GM19240 (cell line): ENCODE measurements at regions not wholly inside any gene's neighbourhood (a gene's known extent, or its start where the extent isn't known, plus 50 kb on each side); places are given as distances from the start of the nearest gene placed in this dataset.
"Not testable (repeated sequence)": the region's sequence is repeated elsewhere in the genome, so short reads cannot be mapped to it uniquely, and the experiment has no call there.

ENCODE experiments used
- DNase-seq: peaks from one replicate; pipeline ENCODE4 v3.0.0; 2011; ENCODE audit warnings: low spot score; ENCODE audit not compliant: insufficient read length

DNA sequence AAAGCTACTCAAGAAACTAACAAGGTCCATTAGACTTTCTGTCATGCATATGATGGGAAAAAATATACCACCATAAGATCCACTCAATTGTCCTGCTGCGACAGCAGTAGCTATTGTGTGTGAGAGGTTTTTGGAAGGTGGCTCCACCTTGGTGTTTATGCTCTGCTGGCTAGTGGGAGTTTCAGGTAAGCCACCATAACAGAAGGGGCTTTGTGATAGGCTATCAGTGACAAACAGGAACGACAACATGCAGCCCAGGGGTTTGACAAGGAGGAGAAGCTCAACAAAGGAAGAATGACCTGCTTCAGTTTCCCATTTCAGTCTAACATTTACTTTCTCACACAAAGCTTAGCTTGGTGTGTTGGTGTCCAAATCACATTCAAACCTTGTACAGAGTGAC, 182.6 kb downstream of the ATOH1 start:
- DNase-seq = no peak

DNA sequence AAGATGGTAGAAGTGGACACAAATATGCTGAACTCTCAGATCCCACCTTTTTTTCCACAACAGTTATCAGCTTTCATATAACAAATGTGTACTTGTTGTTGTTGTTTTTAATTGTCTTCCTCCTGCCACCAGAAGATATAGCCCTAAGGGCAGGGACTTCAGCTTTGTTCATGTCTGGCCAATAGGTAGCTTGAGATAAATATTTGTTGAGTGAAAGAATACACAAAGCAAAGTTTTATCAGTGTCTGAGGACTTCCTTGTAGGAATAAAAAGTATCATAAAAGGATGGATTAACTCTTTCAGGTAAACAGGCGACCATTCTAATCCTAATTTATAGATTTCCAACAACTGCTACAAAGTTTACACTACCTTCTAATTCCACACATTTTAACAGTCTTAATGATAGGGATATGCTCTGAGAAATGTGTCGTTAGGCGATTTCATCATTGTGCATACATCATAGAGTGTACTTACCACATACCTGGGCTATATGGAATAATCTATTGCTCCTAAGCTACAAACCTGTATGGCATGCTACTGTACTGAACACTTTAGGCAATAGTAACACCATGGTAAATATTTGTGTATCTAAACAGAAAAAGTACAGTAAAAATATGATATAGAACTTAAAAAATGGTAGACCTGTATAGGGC, 186.1 kb downstream of the ATOH1 start:
- DNase-seq = no peak

DNA sequence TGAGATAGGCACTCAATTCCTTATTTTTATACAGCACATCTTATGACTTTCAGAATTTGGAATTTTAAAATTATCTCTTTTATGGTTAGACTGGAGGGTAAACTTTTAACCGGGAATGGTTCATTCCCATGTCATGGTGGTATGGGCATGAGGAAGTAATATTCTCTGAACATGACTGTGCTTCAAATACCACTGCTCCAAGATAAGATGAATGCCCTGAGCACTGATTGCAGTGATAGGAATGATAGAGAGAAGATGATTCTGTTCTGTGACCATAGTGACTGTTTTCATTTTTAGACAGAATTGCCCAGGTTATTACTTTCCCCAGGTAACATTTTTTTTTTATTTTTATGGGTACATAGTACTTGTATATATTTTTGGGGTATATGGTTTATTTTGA, 187.4 kb downstream of the ATOH1 start:
- DNase-seq = no peak

DNA sequence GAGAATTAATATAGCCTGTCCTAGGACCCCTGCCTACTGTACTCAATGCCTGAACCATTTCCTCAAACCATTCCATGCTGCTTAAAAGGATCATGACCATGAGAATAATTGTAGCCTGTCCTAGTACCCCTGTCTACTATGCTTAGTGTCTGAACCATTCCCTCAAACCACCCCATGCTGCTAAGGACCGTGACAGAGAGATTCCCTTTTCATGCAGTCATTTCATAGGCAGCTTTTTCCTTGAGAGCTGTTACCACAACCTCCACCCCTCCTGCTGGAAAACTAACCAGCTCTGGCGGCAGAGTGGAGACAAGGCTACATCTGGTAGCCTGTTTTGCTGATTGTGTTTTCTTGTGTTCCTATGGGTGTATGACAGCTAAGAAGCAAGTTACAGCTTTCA, 174.9 kb upstream of the SMARCAD1 start:
- no peak for DNase-seq

DNA sequence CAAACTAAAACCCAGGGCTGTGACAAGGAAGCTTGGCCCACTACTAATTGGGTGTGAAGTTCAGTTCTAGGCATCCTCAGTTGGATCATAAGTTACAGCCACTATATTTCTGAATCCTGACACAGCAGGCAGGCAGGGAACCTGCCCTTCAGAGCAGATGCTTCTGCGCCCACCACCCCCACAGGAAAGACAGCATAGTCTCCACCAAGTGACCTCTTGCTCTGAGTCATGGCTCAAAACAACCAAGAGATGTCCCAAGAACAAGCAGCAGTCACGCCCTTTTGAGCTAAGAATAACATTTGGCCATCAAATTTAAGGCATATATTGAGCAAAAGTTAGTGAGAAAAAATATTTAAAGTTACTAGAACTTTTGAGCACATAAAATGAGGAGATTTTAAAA, 170.7 kb upstream of the SMARCAD1 start:
- DNase-seq = peak; percentile 4

DNA sequence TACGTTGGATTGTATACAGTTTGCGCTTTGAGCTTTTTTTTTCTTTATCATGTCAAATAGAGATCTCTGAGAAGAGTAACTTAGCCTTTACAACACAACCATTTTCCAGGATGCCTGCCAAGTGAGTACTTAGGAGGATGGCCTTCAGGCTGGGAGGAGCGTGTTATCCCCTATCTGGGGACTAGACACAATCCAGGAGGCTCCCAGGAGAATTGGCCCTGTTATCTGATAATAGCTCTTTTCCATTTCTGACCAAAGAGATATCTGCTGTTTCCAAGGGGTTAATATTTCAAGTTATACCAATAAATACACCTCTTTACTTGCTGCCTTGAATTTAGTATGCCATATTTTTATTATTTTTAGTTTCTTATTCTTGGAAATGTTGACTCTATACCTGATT, 169.5 kb upstream of the SMARCAD1 start:
- no peak for DNase-seq

DNA sequence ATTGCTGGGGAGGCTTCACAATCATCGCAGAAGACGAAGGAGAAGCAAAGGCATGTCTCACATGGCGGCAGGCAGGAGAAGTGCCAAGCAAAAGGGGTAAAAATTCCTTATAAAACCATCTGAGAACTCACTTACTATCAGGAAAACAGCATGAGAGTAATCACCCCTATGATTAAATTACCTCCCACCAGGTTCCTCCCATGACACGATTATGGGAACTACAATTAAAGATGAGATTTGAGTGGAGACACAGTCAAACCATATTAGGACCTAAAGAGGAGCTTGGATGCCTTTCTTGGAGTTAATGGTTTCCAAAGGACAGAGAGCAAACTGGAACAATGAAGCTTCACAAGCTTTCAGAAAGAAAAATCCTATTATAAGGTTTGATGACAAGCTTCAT, 168.4 kb upstream of the SMARCAD1 start:
- DNase-seq = no peak

DNA sequence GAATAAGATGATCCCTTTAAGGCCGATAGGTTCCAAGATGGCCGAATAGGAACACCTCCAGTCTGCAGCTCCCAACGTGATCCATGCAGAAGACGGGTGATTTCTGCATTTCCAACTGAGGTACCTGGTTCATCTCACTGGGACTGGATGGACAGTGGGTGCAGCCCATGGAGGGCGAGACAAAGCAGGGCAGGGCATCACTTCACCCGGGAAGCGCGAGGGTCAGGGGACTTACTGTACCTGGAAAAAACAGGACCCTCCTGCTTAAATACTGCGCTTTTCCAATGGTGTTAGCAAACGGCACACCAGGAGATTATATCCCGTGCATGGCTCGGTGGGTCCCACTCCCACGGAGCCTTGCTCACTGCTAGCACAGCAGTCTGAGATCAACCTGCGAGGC, 163.2 kb upstream of the SMARCAD1 start:
- DNase-seq = not testable (repeated sequence)

DNA sequence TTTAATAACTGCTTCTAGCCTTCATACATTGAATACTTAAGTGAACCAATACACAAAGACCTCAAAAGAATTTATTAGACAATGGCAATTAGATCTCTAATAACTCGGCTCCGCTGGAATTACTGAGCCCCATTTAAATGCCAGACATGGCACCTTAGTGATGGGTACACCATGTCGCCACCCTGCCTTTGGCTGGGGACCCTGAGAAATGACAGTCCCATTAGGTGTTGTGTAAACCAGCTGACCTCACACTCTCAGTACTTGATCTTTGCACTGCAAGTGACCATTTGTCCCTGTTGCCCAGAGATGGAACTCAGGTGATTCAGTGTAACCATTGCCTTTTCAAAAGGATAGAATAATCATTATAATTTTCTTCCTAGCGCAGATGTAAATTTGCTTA, 144.6 kb upstream of the SMARCAD1 start:
- no peak for DNase-seq

DNA sequence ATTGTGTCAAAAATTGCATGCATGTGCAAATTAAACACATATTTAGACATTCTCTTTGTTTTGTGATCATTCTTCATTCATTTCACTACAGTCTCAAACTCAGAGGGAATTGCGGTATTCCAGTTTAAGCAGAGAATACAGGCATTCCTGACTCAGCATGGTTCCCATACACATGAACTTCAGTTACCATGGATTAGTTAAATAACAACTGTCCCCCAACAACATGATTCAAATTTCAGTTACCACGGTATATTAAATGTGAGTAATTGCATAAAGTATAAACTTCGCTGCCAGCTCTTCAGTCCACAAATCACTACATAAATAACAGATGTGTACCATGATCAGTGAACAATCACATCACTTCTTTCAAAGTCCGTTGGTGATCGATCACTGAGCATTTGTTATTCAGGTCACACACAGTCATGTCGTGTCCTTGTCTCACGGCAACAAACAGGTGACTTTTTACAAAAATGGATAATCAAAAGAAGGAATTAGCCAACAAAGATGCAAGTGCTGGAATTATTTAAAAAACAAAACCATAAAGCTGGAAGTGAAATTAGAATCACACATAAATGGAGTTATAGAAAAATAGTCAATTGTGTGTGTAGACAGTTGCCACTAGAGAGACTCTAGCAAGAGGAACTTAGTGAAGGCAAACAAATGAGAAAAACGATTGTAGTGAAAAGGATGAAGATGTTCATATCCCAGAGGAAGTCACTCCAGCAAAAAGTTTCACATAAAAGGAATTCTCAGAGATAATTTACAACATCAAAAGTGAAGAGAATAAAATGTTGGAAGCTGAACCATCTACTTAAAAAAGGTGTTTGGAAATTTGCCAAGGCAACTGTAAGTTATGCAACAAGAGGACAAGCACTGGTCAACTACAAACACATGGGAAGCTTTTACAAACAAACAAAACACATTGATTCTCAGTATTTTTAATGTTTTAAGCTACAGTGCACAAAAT, 138.6 kb upstream of the SMARCAD1 start:
- DNase-seq = no peak

DNA sequence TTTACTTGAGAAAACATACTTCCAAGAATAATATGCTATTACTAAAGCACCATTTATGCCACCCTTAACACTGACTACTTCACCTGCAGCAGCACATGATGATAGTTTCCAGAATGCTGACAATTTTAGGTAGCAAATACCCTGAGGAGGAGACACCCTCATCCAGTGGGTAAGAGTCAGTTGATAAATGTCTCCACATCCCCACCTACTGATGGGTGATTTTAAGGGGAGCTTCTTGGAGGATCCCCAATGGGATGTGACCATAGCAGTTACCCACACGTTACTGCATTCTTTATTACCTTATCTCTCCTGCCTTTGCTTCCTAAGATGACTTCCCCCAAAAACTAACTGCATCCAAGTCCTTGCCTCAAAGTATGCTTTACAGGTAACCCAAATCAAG, 131.2 kb upstream of the SMARCAD1 start:
- DNase-seq = no peak

DNA sequence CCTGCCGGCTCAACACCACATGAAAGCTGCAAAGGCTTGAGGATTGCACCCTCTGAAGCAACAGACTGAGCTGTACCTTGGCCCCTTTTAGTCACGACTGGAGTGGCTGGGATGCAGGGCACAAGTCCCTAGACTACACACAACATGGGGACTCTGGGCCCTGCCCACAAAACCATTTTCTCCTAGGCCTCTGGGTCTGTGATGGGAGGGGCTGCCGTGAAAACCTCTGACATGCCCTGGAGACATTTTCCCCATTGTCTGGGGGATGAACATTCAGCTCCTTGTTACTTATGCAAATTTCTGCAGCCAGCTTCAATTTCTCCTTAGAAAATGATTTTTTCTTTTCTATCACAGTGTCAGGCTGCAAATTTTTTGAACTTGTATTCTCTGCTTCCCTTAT, 123.5 kb upstream of the SMARCAD1 start:
- no peak for DNase-seq

DNA sequence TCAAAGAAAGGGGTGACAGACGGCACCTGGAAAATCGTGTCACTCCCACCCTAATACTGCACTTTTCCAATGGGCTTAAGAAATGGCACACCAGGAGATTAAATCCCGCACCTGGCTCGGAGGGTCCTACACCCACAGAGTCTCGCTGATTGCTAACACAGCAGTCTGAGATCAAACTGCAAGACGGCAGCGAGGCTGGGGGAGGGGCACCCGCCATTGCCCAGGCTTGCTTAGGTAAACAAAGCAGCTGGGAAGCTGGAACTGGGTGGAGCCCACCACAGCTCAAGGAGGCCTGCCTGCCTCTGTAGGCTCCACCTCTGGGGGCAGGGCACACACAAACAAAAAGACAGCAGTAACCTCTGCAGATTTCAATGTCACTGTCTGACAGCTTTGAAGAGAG, 108.5 kb upstream of the SMARCAD1 start:
- DNase-seq = not testable (repeated sequence)

DNA sequence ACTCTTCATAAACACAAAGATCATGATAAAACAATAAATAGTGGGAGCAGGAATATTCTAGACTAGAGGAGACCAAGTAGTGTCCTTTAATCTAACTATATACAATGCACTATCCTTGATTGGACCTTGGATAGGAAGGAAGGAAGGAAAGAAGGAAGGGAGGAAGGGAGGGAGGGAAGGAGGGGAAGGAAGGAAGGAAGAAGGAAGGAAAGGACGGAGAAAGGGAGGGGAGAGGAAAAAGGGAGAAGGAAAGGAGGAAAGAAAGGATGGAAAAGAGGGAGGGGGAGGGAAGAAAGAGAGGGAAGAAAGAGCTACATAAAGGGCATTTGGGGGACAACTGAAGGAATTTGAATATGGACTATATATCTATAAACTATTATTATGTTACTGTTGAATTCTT, 95.0 kb upstream of the SMARCAD1 start:
- DNase-seq = no peak

DNA sequence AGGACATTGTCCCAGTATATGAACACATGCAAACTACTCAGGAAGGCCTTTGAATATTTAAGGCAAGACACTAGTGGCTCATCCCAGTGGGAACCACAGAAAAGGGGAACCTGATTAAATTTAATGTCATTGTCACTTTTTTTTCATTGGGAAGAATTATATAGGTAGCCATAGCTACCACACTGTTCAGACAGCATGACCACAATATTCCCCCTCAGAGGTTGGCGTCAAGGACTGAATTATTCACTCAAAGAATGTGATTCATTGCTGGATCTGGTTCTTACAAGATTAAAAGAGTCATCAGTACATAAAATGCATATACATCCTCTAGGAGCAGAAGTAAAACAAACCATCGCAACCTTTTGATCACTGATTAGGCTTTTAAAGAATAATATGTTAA, 92.0 kb upstream of the SMARCAD1 start:
- DNase-seq = no peak

DNA sequence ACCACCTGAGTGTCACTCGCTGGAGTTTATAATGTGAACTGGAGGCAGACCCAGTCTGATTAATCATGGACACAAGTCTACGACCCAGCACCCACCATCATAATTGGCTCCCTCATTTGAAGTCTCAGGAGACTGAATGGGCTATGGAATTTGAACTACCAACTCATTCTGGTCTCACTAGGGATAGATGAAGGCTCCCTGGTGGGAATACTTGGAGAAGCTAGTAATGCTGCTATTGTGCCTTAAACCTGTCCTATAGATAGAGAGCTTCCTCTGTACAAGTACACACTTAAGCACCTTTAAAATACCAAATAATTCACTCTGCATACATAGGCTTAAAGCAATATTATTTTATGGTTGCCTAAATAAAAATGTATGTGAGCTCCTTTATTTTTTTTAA, 90.8 kb upstream of the SMARCAD1 start:
- no peak for DNase-seq

DNA sequence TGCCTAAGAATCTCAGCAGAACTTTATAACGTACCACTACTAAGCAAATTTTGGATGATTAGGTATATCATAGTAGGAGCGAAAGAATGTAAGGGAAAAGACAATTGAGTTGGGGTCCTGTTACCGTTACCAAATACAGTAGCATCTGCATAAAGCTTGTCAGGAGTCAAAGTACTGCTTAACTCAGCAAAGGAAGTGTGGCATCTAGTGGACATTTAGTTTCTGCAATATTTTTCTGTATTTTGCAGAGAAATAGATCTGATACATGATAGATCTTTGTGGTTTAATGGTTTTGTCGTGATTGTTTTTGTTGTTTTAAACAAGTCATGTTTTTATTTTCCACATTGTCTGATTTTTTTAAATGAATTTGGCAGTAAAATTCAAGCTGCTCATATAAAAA, 81.0 kb upstream of the SMARCAD1 start:
- DNase-seq = no peak

DNA sequence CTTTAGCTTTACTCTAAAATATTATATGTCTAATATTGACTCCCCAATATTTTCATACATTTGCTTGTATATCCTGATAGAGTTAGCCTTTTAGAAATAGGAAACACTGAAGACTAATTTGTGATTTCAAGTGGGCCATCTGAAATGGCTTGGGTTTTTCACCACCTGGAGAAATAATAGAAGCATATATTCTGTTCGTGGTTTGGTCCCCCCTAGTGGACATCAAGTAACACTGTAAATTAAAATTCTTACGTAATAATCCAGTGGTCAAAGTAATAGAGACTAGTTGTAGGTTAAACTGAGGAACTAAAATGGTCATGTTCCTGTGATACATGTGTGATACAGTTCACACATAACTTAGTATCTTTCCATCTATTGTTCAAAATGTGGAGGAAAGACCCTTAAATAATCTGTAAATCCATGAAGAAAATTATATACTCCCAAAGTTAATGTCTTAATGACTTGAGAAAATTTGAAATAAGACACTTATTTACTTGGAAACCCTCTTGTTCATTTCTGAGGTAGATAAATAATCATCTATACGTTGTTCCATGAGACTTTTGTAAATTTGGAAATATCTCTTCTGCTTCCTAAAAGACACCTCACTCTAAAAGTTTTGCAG, 79.8 kb upstream of the SMARCAD1 start:
- no peak for DNase-seq

DNA sequence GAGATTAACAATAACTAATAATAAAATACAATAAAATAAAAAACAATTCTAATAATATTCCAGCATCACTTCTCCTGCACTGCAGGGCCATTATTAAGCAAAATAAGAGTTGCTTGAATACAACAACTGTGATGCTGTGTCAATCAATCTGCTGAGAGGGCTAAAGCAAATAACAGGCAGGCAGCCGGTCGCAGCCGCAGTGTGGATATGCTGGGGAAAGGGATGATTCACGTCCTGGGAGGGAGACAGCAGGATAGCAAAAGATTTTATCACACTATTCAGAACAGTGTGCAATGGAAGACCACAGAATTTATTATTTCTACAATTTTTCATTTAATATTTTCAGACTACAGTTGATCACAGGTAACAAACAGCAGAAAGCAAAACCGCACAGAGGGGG, 76.5 kb upstream of the SMARCAD1 start:
- DNase-seq = no peak

DNA sequence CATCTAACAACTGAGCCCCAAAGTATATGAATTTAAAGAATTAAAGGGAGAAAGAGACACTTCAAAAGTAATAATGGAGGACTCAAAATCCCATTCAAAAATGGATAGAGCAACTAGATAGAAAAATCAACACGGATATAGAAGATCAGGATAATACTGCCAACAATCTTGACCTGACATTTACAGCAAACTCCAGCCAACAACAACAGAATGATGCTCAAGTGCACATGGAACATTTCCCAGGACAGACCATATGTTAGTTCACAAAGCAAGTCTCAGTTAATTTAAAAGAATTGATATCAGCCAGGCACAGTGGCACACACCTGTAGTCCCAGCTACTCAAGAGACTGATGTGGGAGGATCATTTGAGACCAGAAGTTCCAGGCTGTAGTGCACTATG, 72.0 kb upstream of the SMARCAD1 start:
- no peak for DNase-seq

DNA sequence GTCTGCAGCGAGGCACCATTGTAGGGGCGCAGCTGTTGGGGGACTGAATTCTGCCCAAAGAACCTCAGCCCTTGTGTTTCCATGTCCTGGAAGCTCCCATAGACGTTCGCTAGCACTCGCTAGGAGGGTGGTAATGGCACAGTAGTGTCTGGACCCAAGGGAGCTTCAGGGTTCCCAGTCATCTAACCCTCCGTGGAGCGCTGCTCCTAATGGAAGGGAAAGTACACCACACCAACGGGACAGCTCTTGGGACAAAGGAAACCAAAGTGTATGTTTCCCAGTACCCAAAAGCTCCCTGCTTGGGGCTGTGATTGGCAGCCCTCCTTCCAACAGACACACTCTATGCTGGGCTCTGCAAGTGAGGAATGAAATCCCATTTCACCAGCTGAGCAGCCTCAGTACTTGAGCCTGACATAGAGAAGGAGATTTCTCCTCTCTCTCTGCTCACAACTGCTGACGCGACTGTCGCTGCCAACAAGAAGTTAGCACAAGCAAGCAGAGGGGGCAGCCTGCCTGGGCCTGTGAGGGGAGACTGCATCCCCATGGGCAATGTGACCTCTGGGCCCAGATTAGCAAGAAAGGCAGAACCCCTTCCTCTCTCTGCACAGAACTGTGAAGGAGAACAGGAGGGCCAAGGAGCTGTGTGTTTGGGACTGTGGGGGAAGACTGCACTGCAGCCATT, 67.6 kb upstream of the SMARCAD1 start:
- DNase-seq = no peak

DNA sequence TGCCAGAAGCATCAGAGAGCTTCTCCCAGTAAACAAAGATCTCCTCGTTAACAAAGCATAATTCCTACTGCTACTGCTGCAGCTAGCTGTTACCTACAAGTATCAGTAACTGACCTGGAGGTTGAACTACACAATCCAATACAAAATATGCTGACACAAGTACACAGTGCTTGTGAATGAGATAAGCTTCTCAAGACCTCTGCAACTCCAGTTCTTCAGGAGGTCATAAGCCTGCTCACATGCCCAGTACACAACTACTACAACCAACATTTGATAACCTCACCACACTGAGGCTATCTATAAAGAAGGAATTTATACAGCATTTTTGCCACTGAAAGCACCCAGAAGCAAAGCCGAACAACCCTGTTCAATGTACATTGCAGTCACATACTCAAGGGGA, 66.7 kb upstream of the SMARCAD1 start:
- DNase-seq = no peak
